HG02571 (cell line): ENCODE measurements at regions not wholly inside any gene's neighbourhood (a gene's known extent, or its start where the extent isn't known, plus 50 kb on each side); places are given as distances from the start of the nearest gene placed in this dataset.

ENCODE experiments used
- ATAC-seq: cut with Tn5 transposase; IDR thresholded peaks from one replicate; pipeline ENCODE4 v1.9.1; 2021; ENCODE audit warnings: mild to moderate bottlenecking, moderate library complexity; ENCODE audit not compliant: unreplicated experiment

DNA sequence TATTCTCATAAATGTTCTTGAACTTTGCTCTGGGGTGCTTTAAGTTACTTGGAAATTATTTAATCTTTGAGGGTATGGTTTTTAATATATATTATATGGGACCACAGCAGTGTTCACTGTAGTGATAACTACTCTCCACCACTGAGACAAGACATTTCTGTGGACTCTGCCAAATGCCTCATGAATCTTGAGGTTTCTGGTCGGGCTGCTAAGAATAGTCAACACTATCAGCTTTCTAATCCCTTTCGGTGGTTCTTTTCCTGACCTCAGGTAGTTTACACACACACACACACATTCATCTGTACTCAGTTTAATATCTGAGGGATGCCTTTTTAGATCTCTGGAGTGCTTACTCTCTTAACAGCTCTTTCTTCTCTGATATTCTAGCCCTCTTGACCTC is 500.7 kb downstream of the MAFB start:
- no peak for ATAC-seq

DNA sequence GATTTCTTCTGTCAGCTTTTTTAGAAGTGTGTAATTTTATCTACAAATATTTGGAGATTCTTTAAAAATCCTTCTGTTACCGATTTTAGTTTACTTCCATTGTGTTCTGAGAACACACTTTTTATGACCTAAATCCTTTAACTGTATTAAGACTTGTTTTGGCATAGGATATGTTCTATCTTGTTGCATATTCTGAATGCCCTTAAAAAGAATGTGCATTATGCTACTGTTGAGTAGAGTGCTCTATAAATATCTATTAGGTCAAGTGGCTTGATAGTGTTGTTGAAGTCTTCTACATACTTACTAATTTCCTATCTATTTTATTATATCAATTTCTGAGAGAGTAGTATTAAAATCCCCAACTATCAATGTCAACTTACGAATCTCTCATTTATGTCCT is 502.2 kb downstream of the MAFB start:
- no peak for ATAC-seq

- ATAC-seq: no peak
Measured at GRCh38 chr20:40181676-40182075, 507.4 kb downstream of the MAFB start.

DNA sequence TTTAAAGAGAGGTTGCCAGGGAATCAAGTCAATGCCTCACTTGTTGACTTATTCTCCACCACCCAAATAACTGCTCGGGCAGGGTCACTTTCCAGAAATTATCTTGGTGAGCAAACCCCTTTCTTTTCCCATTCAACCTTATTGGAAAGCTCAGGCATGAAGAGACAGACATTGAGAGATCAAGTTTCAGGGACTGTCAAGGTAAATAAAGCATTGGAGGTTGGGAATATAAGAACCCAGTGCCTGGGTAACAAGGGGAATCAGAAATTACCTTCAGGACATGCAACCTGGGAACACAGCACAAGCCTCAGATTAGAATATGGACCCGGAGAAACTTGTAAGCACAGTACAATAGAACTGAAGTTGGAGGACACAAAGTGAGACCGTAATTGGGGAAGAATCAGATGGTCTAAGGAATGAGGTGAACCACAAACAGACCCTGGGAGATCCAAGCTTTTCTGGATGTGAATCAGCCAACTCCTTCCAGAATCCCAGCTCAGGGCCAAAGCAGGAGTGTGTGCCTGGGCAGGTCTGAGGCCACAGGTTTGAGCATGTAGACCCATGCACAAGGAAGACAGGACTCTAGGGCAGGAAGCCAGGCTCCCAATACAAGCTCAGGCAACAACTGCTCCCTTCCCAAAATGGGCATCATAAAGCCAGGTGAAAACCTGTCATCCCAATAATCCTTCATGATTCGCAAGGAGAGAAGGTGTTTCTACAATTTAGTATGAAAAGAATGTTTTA is 512.8 kb downstream of the MAFB start:
- ATAC-seq: no peak

DNA sequence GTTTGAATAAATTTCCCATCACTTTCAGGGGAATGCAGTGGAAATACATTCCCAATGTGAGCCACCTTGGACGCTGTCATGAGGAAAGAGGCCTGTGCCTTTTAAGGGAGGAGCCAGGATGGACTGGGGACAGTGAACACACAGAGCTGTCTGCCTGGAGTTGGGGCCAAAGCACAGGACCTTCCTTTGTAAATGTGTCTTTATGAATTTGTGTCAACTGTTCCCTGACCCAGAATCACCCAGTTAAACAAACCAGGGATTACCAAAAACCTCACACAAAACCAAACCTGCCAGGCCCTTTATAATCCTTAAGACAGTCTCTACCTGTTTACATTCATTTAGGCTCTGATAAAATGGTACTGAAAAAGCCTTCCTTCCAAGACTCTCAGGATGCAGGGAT is 513.7 kb downstream of the MAFB start:
- no peak for ATAC-seq

- ATAC-seq: no peak
Measured at GRCh38 chr20:40173872-40174271, 515.2 kb downstream of the MAFB start.

GRCh38 chr20:40168981-40169620 is 519.9 kb downstream of the MAFB start:
- ATAC-seq: no peak

- no peak for ATAC-seq
Measured at GRCh38 chr20:40161391-40161790, 527.6 kb downstream of the MAFB start.

DNA sequence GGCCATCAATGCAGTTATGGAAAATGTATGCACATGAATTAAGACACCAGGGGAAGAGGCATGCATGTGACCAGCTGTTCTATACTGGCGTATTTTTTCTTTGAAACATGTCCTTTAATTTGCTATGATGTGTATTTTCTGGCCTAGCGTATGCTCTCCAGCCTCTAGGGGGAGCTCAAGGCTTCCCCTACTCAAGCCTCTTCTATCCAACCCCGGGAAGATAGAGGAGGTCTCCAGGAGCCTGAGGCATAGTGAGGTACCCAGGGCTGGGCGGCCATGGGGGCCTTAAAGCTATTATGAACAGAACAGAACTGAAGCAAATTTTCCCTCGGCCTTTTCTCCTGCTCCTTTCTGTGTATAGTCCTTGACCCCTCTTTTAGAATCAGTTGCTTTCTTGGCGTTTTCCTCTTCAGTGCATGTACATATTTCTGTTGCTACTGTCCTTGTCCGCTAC is 528.9 kb downstream of the MAFB start:
- peak; percentile 46 for ATAC-seq

GRCh38 chr20:40159276-40159675 is 529.8 kb downstream of the MAFB start:
- ATAC-seq: no peak

DNA sequence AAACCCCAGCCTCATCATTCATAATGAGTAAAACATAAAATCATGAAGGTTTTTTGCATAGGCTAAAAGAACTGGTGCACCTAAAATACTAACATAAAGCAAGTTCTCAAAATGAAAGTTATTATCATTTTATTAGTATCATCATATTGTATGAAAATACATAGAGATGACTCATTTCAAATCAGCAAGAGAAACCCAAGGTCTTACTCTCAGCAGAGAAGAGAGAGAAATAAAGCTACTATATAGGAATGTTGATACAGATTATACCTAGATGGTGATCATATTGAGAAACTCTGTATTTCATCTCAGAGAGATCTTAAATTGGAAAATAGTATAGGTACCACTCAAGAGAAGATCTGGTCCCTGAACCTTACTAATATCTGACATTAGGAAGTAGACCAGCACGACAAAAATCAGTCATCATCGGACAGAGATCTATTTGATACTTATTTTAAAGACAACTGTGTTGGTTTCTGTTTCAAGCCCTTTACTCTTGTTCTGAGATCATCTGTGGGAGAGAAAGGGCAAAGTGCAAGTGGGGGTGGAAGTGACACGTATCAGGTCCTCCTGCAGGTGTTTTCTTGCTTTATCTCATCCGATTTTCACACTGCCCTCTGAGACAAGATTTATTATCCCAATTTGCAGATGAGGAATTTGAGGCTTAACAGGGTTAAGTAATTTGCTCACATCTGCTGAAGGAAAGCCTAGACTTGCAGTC is 532.3 kb downstream of the MAFB start:
- peak; percentile 89 for ATAC-seq

GRCh38 chr20:40154514-40154913 is 534.5 kb downstream of the MAFB start:
- ATAC-seq: no peak

DNA sequence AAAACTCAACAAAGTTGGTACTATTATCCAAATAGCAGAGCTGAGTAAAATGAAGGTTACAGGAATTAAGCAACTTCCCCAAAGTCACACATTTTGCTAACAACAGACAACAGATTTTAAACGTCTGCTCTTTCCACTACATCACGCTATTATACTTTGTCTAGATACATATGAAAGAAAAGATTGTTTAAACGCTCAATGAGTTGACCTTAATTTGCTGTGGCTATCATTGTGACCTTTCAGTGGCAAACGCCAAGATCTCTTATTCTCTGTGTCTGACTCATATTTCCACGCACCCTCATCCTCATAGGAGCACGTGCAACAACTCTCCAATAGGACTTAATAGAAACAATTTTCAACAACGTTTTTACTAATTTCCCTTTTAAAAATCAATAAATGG is 540.1 kb downstream of the MAFB start:
- ATAC-seq: no peak

DNA sequence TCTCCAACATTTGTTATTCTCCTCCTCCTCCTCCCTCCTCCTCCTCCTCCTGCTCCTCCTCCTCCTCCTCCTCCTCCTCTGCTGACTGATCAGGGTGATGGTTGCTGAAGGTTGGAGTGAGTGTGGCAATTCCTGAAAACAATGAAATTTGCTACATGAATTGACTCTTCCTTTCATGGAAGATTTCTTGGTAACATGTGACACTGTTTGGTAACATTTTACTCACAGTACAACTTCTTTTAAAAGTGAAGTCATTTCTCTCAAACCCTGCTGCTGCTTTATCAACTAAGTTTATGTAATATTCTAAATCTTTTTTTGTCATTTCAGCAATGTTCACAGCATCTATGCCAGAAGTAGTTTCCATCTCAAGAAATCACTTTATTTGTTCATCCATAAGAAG is 543.0 kb downstream of the MAFB start:
- ATAC-seq: no peak

DNA sequence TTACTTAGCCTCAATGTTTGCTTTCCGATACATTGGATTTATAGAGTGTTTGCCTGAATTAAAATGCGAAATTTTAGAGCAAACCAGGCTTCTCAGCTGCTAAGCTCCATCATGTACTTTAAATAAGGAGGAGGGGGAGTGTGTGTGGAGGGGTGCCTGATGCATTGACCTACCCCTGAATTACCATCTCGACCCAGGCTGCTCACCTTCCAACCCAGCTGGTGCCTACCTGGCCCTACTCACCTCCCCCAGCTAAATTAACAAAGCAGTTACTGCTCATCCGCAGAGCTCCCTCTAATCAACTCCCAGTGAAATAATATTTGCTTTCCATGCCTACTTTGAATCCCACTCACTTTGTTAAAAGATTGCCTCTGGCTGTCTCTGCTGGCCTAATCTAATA is 544.5 kb downstream of the MAFB start:
- no peak for ATAC-seq

- ATAC-seq: no peak
Measured at GRCh38 chr20:40134176-40134575, 554.9 kb downstream of the MAFB start.

DNA sequence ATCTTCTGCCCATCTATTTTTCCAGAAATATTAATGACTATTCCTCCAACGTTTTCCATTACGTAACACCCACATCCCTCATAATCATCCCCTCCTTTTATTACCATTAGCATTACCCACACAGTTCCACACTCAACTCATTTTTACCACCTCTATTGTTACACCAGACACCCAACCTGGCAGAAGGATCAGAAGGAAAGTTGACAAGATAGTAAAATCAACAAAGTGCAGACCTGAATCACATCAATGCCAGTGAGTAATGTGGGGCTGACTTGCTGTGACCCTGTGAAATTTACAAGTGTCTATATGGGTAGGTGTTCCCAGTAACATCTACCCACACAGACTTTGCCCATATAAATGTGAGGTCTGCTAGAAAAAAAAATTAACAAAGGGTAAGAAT is 568.2 kb downstream of the MAFB start:
- no peak for ATAC-seq

DNA sequence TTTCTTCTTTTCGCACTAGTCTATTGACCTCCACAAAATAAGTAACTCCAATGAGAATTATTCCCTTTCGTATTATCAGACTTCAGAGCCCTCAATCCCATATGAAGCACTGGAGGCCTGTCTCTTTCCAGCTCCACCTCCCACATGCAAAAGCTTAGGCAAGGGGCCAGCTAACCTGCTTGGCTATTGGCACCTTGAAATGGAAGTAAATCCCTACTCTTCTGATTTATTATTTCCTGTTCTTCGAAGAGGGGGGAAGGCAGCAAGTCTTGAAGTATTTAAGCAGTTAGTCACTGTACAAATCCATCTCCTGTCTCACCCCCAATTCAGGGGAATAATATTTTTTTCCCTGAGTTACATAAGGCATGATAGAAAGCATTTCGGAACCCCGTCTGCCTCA is 577.8 kb downstream of the MAFB start:
- no peak for ATAC-seq

- no peak for ATAC-seq
Measured at GRCh38 chr20:40110311-40110831, 578.7 kb downstream of the MAFB start.

GRCh38 chr20:40109136-40109535 is 579.9 kb downstream of the MAFB start:
- no peak for ATAC-seq

GRCh38 chr20:40108321-40108720 is 580.7 kb downstream of the MAFB start:
- ATAC-seq: no peak

- ATAC-seq: no peak
Measured at GRCh38 chr20:40104959-40105358, 584.1 kb downstream of the MAFB start.
